K562 (cell line): ENCODE measurements at regions not wholly inside any gene's neighbourhood (a gene's known extent, or its start where the extent isn't known, plus 50 kb on each side); places are given as distances from the start of the nearest gene placed in this dataset.
A peak's percentile ranks its signal among the peaks of the same experiment; 100 is the strongest.
"Not testable (repeated sequence)": the region's sequence is repeated elsewhere in the genome, so short reads cannot be mapped to it uniquely, and the experiment has no call there.

ENCODE experiments used
- ATAC-seq: fragments of 200-7000 bp; cut with Tn5 transposase; 3 replicates; pipeline ENCODE4 v1.9.1; 2020; ENCODE audit warnings: moderate library complexity
- BruUV-seq: library from RNA; stranded (reverse); fragments of 400-500 nt; replicated peaks from 2 replicates; lab custom pipeline; 2021; lab: Mats Ljungman, UMichigan
- CTCF ChIA-PET: fragments of 300-600 bp; formaldehyde crosslinking; extraction: SDS; loops from one replicate; lab custom pipeline; 2021; ENCODE audit warnings: low intra/inter-chr PET ratio; lab: Yijun Ruan, JAX
- POLR2A ChIA-PET: fragments of 300-600, 350-650 bp; sonication (Branson Sonifier 250); formaldehyde crosslinking; extraction: SDS; loops from one replicate; lab custom pipeline; 2021; ENCODE audit warnings: antibody characterized with exemption, inconsistent platforms; lab: Yijun Ruan, JAX
- DNase-seq, 4 experiments: peaks; one replicate each; pipeline versions ENCODE4 v3.0.0 to v3.0.0-alpha.2; 2011 to 2018; ENCODE audit warnings: low spot score in 3 of 4, mixed read lengths in 3 of 4; ENCODE audit errors: extremely low read depth in 1 of 4
- FAIRE-seq: peaks from 2 replicates; lab custom pipeline; 2011; peaks lifted over from hg19 to GRCh38; lab: Jason Lieb, UNC
- H2AFZ ChIP-seq: 2 replicates; pipeline ENCODE4 v1.6.0; 2011; ENCODE audit warnings: low read depth, low read length, control low read depth, inconsistent platforms
- H3K27ac ChIP-seq: fragments of 200-600 bp; 3 replicates; pipeline ENCODE4 v1.8.0; 2011; ENCODE audit warnings: low read depth, mild to moderate bottlenecking, control low read depth, inconsistent platforms, low read length, moderate library complexity, mixed read lengths; ENCODE audit errors: extremely low read depth
- H3K27me3 ChIP-seq, 2 experiments: fragments of 300-600 bp in 1 of 2; 2 replicates in 1 of 2; 3 replicates in 1 of 2; pipeline versions ENCODE4 v1.6.0 to v1.8.0; 2011; ENCODE audit warnings: inconsistent platforms in 2 of 2, low read length in 2 of 2, mild to moderate bottlenecking in 1 of 2, mixed read lengths in 1 of 2, moderate library complexity in 1 of 2; ENCODE audit not compliant: control insufficient read depth in 2 of 2, insufficient read depth in 2 of 2
- H3K36me3 ChIP-seq: fragments of 300-600 bp; 3 replicates; pipeline ENCODE4 v1.8.0; 2011; ENCODE audit warnings: mild to moderate bottlenecking, low read length, inconsistent platforms; ENCODE audit not compliant: control insufficient read depth, insufficient read depth
- H3K4me1 ChIP-seq, 2 experiments: fragments of 200-600 bp in 1 of 2; replicated peaks in 1 of 2; 2 replicates in 1 of 2; 3 replicates in 1 of 2; pipeline versions ENCODE4 v1.5.1 to v1.8.0; 2011; ENCODE audit warnings: inconsistent platforms in 2 of 2, low read length in 2 of 2, mild to moderate bottlenecking in 1 of 2, mixed read lengths in 1 of 2, moderate library complexity in 1 of 2; ENCODE audit not compliant: control insufficient read depth in 2 of 2, insufficient read depth in 2 of 2
- H3K4me2 ChIP-seq: 2 replicates; pipeline ENCODE4 v1.6.1; 2011; ENCODE audit warnings: low read length, control low read depth, inconsistent platforms, mixed read lengths; ENCODE audit not compliant: insufficient read depth
- H3K4me3 ChIP-seq: fragments of 200-600 bp; sonication (generic), shearing (Covaris generic); 2 replicates; pipeline ENCODE4 v1.5.1; 2016; ENCODE audit warnings: control low read depth, inconsistent platforms
- H3K79me2 ChIP-seq: fragments of 200-600 bp; 3 replicates; pipeline ENCODE4 v1.8.0; 2011; ENCODE audit warnings: low read length, inconsistent platforms; ENCODE audit not compliant: control insufficient read depth, insufficient read depth
- H3K9ac ChIP-seq, 2 experiments: 2 replicates each; pipeline versions ENCODE4 v1.6.0 to v1.6.1; 2011; ENCODE audit warnings: low read depth in 2 of 2, low read length in 2 of 2, control low read depth in 1 of 2, inconsistent platforms in 1 of 2, mild to moderate bottlenecking in 1 of 2, mixed read lengths in 1 of 2; ENCODE audit not compliant: insufficient read depth in 1 of 2
- H3K9me1 ChIP-seq: one replicate; pipeline ENCODE4 v1.6.0; 2011; ENCODE audit warnings: inconsistent platforms, mild to moderate bottlenecking, low read length, moderate library complexity; ENCODE audit not compliant: control insufficient read depth, insufficient read depth
- H3K9me3 ChIP-seq: replicated peaks from 2 replicates; pipeline ENCODE4 v1.5.1; 2011; ENCODE audit warnings: low read depth, low read length, inconsistent platforms; ENCODE audit not compliant: control insufficient read depth, insufficient read depth
- H4K20me1 ChIP-seq: replicated peaks from 2 replicates; pipeline ENCODE4 v1.6.1; 2011; ENCODE audit warnings: low read length, inconsistent platforms, mixed read lengths; ENCODE audit not compliant: control insufficient read depth, insufficient read depth
- POLR2B ChIP-seq: fragments of 450-650 bp; IDR thresholded peaks from 2 replicates; pipeline ENCODE4 v1.6.1; 2018; ENCODE audit warnings: low read depth; ENCODE audit not compliant: partially characterized antibody
- TAF9B ChIP-seq: fragments of 450-650 bp; IDR thresholded peaks from 2 replicates; pipeline ENCODE4 v1.6.1; 2018; ENCODE audit warnings: mild to moderate bottlenecking; ENCODE audit not compliant: partially characterized antibody
- WGBS: fragments of 100-300 bp; shearing (Covaris generic); methylation state at CpG from one replicate; pipeline ENCODE4 v1.1.6; 2016; ENCODE audit warnings: low coverage, mixed read lengths; ENCODE audit not compliant: insufficient coverage; ENCODE audit errors: missing lambda C conversion rate; 5-methylcytosine and 5-hydroxymethylcytosine counted together
- in situ Hi-C: fragments of 300-500 bp; cut with MboI; formaldehyde crosslinking; loops from 4 replicates; pipeline ENCODE4 v1.15.0; 2018; ENCODE audit warnings: inconsistent platforms, mixed read lengths
- intact Hi-C: fragments of 100-400 bp; cut with micrococcal nuclease; formaldehyde crosslinking; loops from 2 replicates; pipeline ENCODE4 v1.14.2; 2022
- TF ChIP-seq, protein P1 (sequence below): fragments of 450-650 bp; formaldehyde crosslinking; IDR thresholded peaks from 2 replicates; pipeline ENCODE4 v1.4.0; 2020; ENCODE audit warnings: mild to moderate bottlenecking, mixed read lengths

DNA sequence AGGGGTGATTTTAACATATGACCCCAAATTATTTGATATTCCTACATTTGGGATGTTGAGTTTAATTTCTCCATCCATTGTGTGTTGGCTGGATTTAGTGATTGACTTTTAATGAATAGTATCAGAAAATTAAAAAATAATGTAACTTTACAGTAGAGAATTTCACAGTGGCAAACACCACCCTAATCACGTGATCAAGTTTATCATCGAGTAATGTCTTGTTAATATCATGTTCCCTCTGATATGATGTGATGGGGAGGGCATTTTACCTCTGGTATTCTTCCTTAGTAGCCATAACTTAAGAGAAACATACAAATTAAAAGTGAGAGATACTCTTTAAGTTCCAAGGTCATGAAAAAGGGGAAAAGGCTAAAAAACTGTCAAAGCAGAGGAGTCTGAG lies 602.0 kb upstream of the CELF4 start:
- H3K27me3 ChIP-seq = no peaks in the 10 kb centered on the region
- no peak overlapping the region for H3K27ac ChIP-seq
- no peak overlapping the region for H3K9ac ChIP-seq
- no peaks in the 10 kb centered on the region for H4K20me1 ChIP-seq
- DNase-seq = no peak
- no peaks in the 10 kb centered on the region for H3K9me1 ChIP-seq
- H3K79me2 ChIP-seq = no peaks in the 10 kb centered on the region
- H2AFZ ChIP-seq = no peak overlapping the region
- CTCF ChIA-PET = no interaction called here
- TF ChIP-seq, protein P1, sequence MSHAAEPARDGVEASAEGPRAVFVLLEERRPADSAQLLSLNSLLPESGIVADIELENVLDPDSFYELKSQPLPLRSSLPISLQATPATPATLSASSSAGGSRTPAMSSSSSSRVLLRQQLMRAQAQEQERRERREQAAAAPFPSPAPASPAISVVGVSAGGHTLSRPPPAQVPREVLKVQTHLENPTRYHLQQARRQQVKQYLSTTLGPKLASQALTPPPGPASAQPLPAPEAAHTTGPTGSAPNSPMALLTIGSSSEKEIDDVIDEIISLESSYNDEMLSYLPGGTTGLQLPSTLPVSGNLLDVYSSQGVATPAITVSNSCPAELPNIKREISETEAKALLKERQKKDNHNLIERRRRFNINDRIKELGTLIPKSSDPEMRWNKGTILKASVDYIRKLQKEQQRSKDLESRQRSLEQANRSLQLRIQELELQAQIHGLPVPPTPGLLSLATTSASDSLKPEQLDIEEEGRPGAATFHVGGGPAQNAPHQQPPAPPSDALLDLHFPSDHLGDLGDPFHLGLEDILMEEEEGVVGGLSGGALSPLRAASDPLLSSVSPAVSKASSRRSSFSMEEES = peak; percentile 89
- no peak for TF ChIP-seq TAF9B
- no peak for TF ChIP-seq POLR2B
- no peak overlapping the region for H3K4me2 ChIP-seq
- intact Hi-C loops (no loop called here), in situ Hi-C loops (no loop called here)
- 0% methylated on average over 2 of the region's 2 CpGs for WGBS
- H3K4me3 ChIP-seq = no peak overlapping the region
- BruUV-seq = no TSS peak
- no peak for ATAC-seq
- no peaks in the 10 kb centered on the region for H3K36me3 ChIP-seq
- FAIRE-seq = no peak
- H3K9me3 ChIP-seq = no peaks in the 10 kb centered on the region
- no peaks in the 10 kb centered on the region for H3K4me1 ChIP-seq
- POLR2A ChIA-PET = no interaction called here

DNA sequence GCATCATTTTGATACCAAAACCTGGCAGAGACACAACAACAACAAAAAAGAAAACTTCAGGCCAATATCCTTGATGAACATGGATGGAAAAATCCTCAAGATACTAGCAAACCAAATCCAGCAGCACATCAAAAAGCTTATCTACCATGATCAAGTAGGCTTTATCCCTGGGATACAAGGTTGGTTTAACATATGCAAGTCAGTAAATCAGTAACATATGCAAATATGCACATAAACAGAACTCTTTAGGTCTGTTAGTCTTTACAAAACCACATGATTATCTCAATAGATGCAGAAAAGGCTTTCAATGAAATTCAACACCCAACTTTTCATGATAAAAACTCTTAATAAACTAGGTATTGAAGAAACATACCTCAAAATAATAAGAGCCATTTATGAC lies 587.5 kb upstream of the CELF4 start:
- H2AFZ ChIP-seq, H3K27me3 ChIP-seq, H3K4me3 ChIP-seq, H3K79me2 ChIP-seq, FAIRE-seq, H3K4me1 ChIP-seq, intact Hi-C loops, ATAC-seq, H3K27ac ChIP-seq, BruUV-seq, H3K9me1 ChIP-seq, CTCF ChIA-PET, H4K20me1 ChIP-seq, POLR2A ChIA-PET, H3K9me3 ChIP-seq, H3K36me3 ChIP-seq, DNase-seq, H3K9ac ChIP-seq, H3K4me2 ChIP-seq, in situ Hi-C loops: not testable (repeated sequence)
